PC-3 (cell line): ENCODE measurements at regions not wholly inside any gene's neighbourhood (a gene's known extent, or its start where the extent isn't known, plus 50 kb on each side); places are given as distances from the start of the nearest gene placed in this dataset.

ENCODE experiments used
- ATAC-seq: fragments of 200-7000 bp; cut with Tn5 transposase; 2 replicates; pipeline ENCODE4 v1.9.1; 2020; ENCODE audit warnings: mild to moderate bottlenecking, moderate library complexity
- BruUV-seq: library from RNA; stranded (reverse); fragments of 400-500 nt; replicated peaks from 2 replicates; lab custom pipeline; 2021; lab: Mats Ljungman, UMichigan
- CTCF ChIA-PET: fragments of 300-600 bp; sonication (Branson Sonifier 250); formaldehyde crosslinking; loops from one replicate; lab custom pipeline; 2022; ENCODE audit warnings: antibody characterized with exemption; lab: Charles Lee
- POLR2A ChIA-PET: fragments of 300-600 bp; sonication (Branson Sonifier 250); formaldehyde crosslinking; loops from one replicate; lab custom pipeline; 2022; ENCODE audit warnings: antibody characterized with exemption; ENCODE audit not compliant: unreplicated experiment; lab: Charles Lee
- DNase-seq: peaks from one replicate; pipeline ENCODE4 v3.0.0-alpha.2; 2015
- H2AFZ ChIP-seq: fragments of 300-600 bp; sonication (generic); 2 replicates; pipeline ENCODE4 v1.6.0; 2016; ENCODE audit warnings: antibody characterized with exemption, low read length
- H3F3A ChIP-seq: fragments of 300-600 bp; sonication (generic); one replicate; pipeline ENCODE4 v1.6.0; 2017; ENCODE audit warnings: antibody characterized with exemption, low read length, control low read depth, mild to moderate bottlenecking; ENCODE audit not compliant: unreplicated experiment
- H3K27ac ChIP-seq: fragments of 300-600 bp; sonication (generic); 2 replicates; pipeline ENCODE4 v1.5.1; 2016; ENCODE audit warnings: mild to moderate bottlenecking, low read length
- H3K27me3 ChIP-seq: fragments of 300-600 bp; sonication (generic); 2 replicates; pipeline ENCODE4 v1.6.1; 2016; ENCODE audit warnings: low read length, mixed read lengths
- H3K36me3 ChIP-seq: fragments of 300-600 bp; sonication (generic); 2 replicates; pipeline ENCODE4 v1.6.1; 2016; ENCODE audit warnings: low read depth, mixed run types, low read length, mixed read lengths
- H3K4me1 ChIP-seq: fragments of 300-600 bp; sonication (generic); 2 replicates; pipeline ENCODE4 v1.5.1; 2016; ENCODE audit warnings: low read length; ENCODE audit not compliant: insufficient read depth
- H3K4me2 ChIP-seq: fragments of 300-600 bp; sonication (generic); 2 replicates; pipeline ENCODE4 v1.6.0; 2016; ENCODE audit warnings: low read length
- H3K4me3 ChIP-seq: fragments of 300-600 bp; sonication (generic); 2 replicates; pipeline ENCODE4 v1.5.1; 2016; ENCODE audit warnings: mild to moderate bottlenecking, low read length, mixed read lengths
- H3K79me2 ChIP-seq: fragments of 300-600 bp; sonication (generic); 2 replicates; pipeline ENCODE4 v1.6.1; 2017; ENCODE audit warnings: low read length, mixed read lengths
- H3K9ac ChIP-seq: fragments of 300-600 bp; sonication (generic); 2 replicates; pipeline ENCODE4 v1.6.0; 2016; ENCODE audit warnings: mild to moderate bottlenecking, low read length
- H3K9me2 ChIP-seq: fragments of 300-600 bp; sonication (generic); replicated peaks from 2 replicates; pipeline ENCODE4 v1.6.1; 2016; ENCODE audit warnings: mixed run types, low read length, mixed read lengths
- H3K9me3 ChIP-seq: fragments of 300-600 bp; sonication (generic); 2 replicates; pipeline ENCODE4 v1.6.1; 2016; ENCODE audit warnings: low read length, mixed read lengths
- H4K20me1 ChIP-seq: fragments of 300-600 bp; sonication (generic); 2 replicates; pipeline ENCODE4 v1.6.1; 2016; ENCODE audit warnings: low read length, mixed read lengths
- CTCF ChIP-seq: fragments of 300-600 bp; sonication (generic); conservative IDR thresholded peaks from 2 replicates; pipeline ENCODE4 v1.5.1; 2017; ENCODE audit warnings: antibody characterized with exemption, low read depth, mild to moderate bottlenecking, low read length
- EZH2 ChIP-seq: fragments of 300-600 bp; sonication (generic); IDR thresholded peaks from one replicate; pipeline ENCODE4 v1.6.1; 2017; ENCODE audit warnings: antibody characterized with exemption, mild to moderate bottlenecking, low read length; ENCODE audit not compliant: unreplicated experiment
- EZH2phosphoT487 ChIP-seq: fragments of 300-600 bp; sonication (generic); IDR thresholded peaks from 2 replicates; pipeline ENCODE4 v1.6.1; 2018; ENCODE audit warnings: mild to moderate bottlenecking, antibody characterized with exemption, low read length, borderline replicate concordance
- intact Hi-C: fragments of 100-400 bp; cut with micrococcal nuclease; formaldehyde crosslinking; loops from 2 replicates; pipeline ENCODE4 v1.9.0; 2023

DNA sequence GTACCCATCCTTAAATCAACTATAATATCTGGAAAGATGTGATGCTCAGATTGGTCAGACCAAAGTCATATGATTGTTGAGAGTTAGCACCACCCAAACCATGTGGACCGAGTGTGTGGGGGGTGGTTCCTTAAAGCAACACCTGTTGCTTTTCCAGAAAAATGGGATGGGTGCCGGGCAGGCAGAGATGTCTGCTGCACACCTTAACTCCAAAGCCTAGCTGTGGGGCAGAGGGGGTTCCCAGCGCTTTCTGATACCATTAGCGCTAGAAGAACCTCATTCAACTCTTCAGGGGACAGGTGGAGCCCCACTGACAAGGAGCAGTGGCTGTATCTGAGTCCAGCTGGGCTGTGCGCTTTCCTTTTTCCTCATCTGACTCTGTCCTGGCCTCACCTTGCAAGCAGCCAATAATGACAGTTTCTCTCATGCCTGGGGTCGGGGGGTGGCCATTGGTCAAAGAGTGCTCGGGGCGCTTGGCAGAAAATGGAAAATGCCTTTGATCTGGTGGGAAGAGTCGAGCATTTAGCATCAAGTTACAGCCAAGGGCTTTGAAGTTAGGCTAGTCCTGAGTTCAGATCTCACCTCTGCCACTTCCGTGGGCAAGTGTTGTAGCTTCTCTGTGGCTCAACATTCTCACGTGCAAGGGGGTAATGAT, 82.6 kb downstream of the IRX3 start:
- no peak overlapping the region for H3K4me2 ChIP-seq
- no peaks in the 10 kb centered on the region for H3K36me3 ChIP-seq
- H3K9me2 ChIP-seq: no peaks in the 10 kb centered on the region
- H3K27me3 ChIP-seq: peaks cover 17% of the 10 kb centered on the region
- H3K9me3 ChIP-seq: no peaks in the 10 kb centered on the region
- CTCF ChIA-PET: no interaction called here
- TF ChIP-seq EZH2: no peak
- TF ChIP-seq EZH2phosphoT487: no peak
- no peak for TF ChIP-seq CTCF
- no peak overlapping the region for H3K9ac ChIP-seq
- no peak overlapping the region for H2AFZ ChIP-seq
- intact Hi-C loops: no loop called here
- H3K4me1 ChIP-seq: no peaks in the 10 kb centered on the region
- H4K20me1 ChIP-seq: no peaks in the 10 kb centered on the region
- no TSS peak for BruUV-seq
- no peak overlapping the region for H3K27ac ChIP-seq
- H3F3A ChIP-seq: no peaks in the 10 kb centered on the region
- H3K4me3 ChIP-seq: no peak overlapping the region
- no peak for DNase-seq
- ATAC-seq: no peak
- H3K79me2 ChIP-seq: no peaks in the 10 kb centered on the region
- POLR2A ChIA-PET: no interaction called here

GRCh38 chr16:54203384-54203783, 83.2 kb downstream of the IRX3 start:
- Histone ChIP-seq H3K79me2 (no peaks in the 10 kb centered on the region), H4K20me1 (no peaks in the 10 kb centered on the region), H2AFZ (no peak overlapping the region), H3K9me2 (no peaks in the 10 kb centered on the region), H3K4me1 (no peaks in the 10 kb centered on the region), H3K9ac (no peak overlapping the region), H3K27me3 (peaks cover 17% of the 10 kb centered on the region), H3K9me3 (no peaks in the 10 kb centered on the region), H3K4me3 (no peak overlapping the region), H3F3A (no peaks in the 10 kb centered on the region), H3K27ac (no peak overlapping the region), H3K36me3 (no peaks in the 10 kb centered on the region), H3K4me2 (no peak overlapping the region)
- ATAC-seq (no peak), DNase-seq (no peak)
- POLR2A ChIA-PET: no interaction called here
- CTCF ChIA-PET: no interaction called here
- intact Hi-C loops: no loop called here
- TF ChIP-seq EZH2 (no peak), EZH2phosphoT487 (no peak), CTCF (no peak)
- BruUV-seq: no TSS peak
